Activated CD4-positive, alpha-beta T cell treated with anti-CD3 and anti-CD28 coated beads, Interleukin-2, amount 10 ng/mL, durations not matched to agents 7 days and 5 days (primary cell): ENCODE measurements at regions not wholly inside any gene's neighbourhood (a gene's known extent, or its start where the extent isn't known, plus 50 kb on each side); places are given as distances from the start of the nearest gene placed in this dataset.

Experiments used
- CTCF ChIA-PET: fragments of 350-600 bp; sonication (Branson Sonifier 250); formaldehyde crosslinking; loops from one replicate; lab custom pipeline; 2021; ENCODE audit warnings: antibody characterized with exemption; lab: Charles Lee
- POLR2A ChIA-PET: fragments of 350-600 bp; sonication (Branson Sonifier 250); formaldehyde crosslinking; loops from one replicate; lab custom pipeline; 2021; ENCODE audit warnings: antibody characterized with exemption; lab: Charles Lee
- DNase-seq: peaks from one replicate; pipeline ENCODE4 v3.0.0-alpha.2; 2020
- H3K27ac Mint-ChIP-seq: one replicate; pipeline ENCODE4 v1.8.0; 2021; ENCODE audit warnings: mild to moderate bottlenecking, moderate library complexity, mixed read lengths
- H3K27me3 Mint-ChIP-seq: one replicate; pipeline ENCODE4 v1.8.0; 2021; ENCODE audit warnings: mixed read lengths
- H3K36me3 Mint-ChIP-seq: one replicate; pipeline ENCODE4 v1.8.0; 2021; ENCODE audit warnings: low read depth, mixed read lengths
- H3K4me1 Mint-ChIP-seq: one replicate; pipeline ENCODE4 v1.8.0; 2021; ENCODE audit warnings: mixed read lengths
- H3K4me3 Mint-ChIP-seq: one replicate; pipeline ENCODE4 v1.8.0; 2021; ENCODE audit warnings: mild to moderate bottlenecking, moderate library complexity, mixed read lengths
- H3K9me3 Mint-ChIP-seq: one replicate; pipeline ENCODE4 v1.8.0; 2021; ENCODE audit warnings: mixed read lengths

GRCh38 chr2:60098996-60099395, 454.5 kb downstream of the BCL11A start:
- H3K4me1 Mint-ChIP-seq: peaks cover 5% of the 10 kb centered on the region
- no peak overlapping the region for H3K27ac Mint-ChIP-seq
- H3K36me3 Mint-ChIP-seq: no peaks in the 10 kb centered on the region
- H3K9me3 Mint-ChIP-seq: peaks cover 4% of the 10 kb centered on the region
- CTCF ChIA-PET: no interaction called here
- H3K27me3 Mint-ChIP-seq: peaks cover 3% of the 10 kb centered on the region
- POLR2A ChIA-PET: no interaction called here
- no peak overlapping the region for H3K4me3 Mint-ChIP-seq
- DNase-seq: no peak

- Mint-ChIP-seq H3K27ac (no peak overlapping the region), H3K4me3 (no peak overlapping the region), H3K27me3 (no peaks in the 10 kb centered on the region), H3K9me3 (peaks cover 2% of the 10 kb centered on the region), H3K4me1 (peaks cover 5% of the 10 kb centered on the region), H3K36me3 (no peaks in the 10 kb centered on the region)
- ChIA-PET CTCF (no interaction called here), POLR2A (no interaction called here)
- DNase-seq: no peak
These were observed 456.2 kb downstream of the BCL11A start for GRCh38 chr2:60097298-60097697.

- Mint-ChIP-seq H3K9me3 (peaks cover 2% of the 10 kb centered on the region), H3K27me3 (no peaks in the 10 kb centered on the region), H3K27ac (no peak overlapping the region), H3K4me1 (peaks cover 5% of the 10 kb centered on the region), H3K4me3 (no peak overlapping the region), H3K36me3 (no peaks in the 10 kb centered on the region)
- DNase-seq: no peak
- POLR2A ChIA-PET: no interaction called here
- CTCF ChIA-PET: no interaction called here
These were observed 456.9 kb downstream of the BCL11A start for GRCh38 chr2:60096556-60096955.

- no peak overlapping the region for H3K4me3 Mint-ChIP-seq
- no peaks in the 10 kb centered on the region for H3K36me3 Mint-ChIP-seq
- peaks cover 5% of the 10 kb centered on the region for H3K4me1 Mint-ChIP-seq
- no peak overlapping the region for H3K27ac Mint-ChIP-seq
- DNase-seq: no peak
- CTCF ChIA-PET: no interaction called here
- H3K27me3 Mint-ChIP-seq: no peaks in the 10 kb centered on the region
- H3K9me3 Mint-ChIP-seq: peaks cover 2% of the 10 kb centered on the region
- POLR2A ChIA-PET: no interaction called here
These were observed 457.6 kb downstream of the BCL11A start for GRCh38 chr2:60095903-60096302.

- Mint-ChIP-seq H3K4me1 (peaks cover 1% of the 10 kb centered on the region), H3K27ac (no peak overlapping the region), H3K4me3 (no peak overlapping the region), H3K36me3 (no peaks in the 10 kb centered on the region), H3K9me3 (no peaks in the 10 kb centered on the region), H3K27me3 (no peaks in the 10 kb centered on the region)
- ChIA-PET CTCF (no interaction called here), POLR2A (no interaction called here)
- no peak for DNase-seq
These were observed 458.1 kb downstream of the BCL11A start for GRCh38 chr2:60095202-60095815.

GRCh38 chr2:60094450-60094929, 459.0 kb downstream of the BCL11A start:
- ChIA-PET POLR2A (no interaction called here), CTCF (no interaction called here)
- Mint-ChIP-seq H3K36me3 (no peaks in the 10 kb centered on the region), H3K27ac (no peak overlapping the region), H3K9me3 (no peaks in the 10 kb centered on the region), H3K27me3 (no peaks in the 10 kb centered on the region), H3K4me1 (no peaks in the 10 kb centered on the region), H3K4me3 (no peak overlapping the region)
- no peak for DNase-seq

- POLR2A ChIA-PET: no interaction called here
- CTCF ChIA-PET: no interaction called here
- Mint-ChIP-seq H3K27me3 (no peaks in the 10 kb centered on the region), H3K27ac (no peak overlapping the region), H3K9me3 (no peaks in the 10 kb centered on the region), H3K4me3 (no peak overlapping the region), H3K36me3 (no peaks in the 10 kb centered on the region), H3K4me1 (no peaks in the 10 kb centered on the region)
- no peak for DNase-seq
These were observed 460.7 kb downstream of the BCL11A start for GRCh38 chr2:60092781-60093180.

- no peak overlapping the region for H3K27ac Mint-ChIP-seq
- no peak for DNase-seq
- no peaks in the 10 kb centered on the region for H3K36me3 Mint-ChIP-seq
- no peaks in the 10 kb centered on the region for H3K27me3 Mint-ChIP-seq
- POLR2A ChIA-PET: no interaction called here
- no peaks in the 10 kb centered on the region for H3K4me1 Mint-ChIP-seq
- CTCF ChIA-PET: no interaction called here
- no peaks in the 10 kb centered on the region for H3K9me3 Mint-ChIP-seq
- no peak overlapping the region for H3K4me3 Mint-ChIP-seq
These were observed 461.6 kb downstream of the BCL11A start for GRCh38 chr2:60091894-60092293.

GRCh38 chr2:60091266-60091665, 462.2 kb downstream of the BCL11A start:
- Mint-ChIP-seq H3K27ac (no peak overlapping the region), H3K4me3 (no peak overlapping the region), H3K4me1 (no peaks in the 10 kb centered on the region), H3K36me3 (no peaks in the 10 kb centered on the region), H3K9me3 (no peaks in the 10 kb centered on the region), H3K27me3 (no peaks in the 10 kb centered on the region)
- ChIA-PET POLR2A (no interaction called here), CTCF (no interaction called here)
- no peak for DNase-seq

- no peak overlapping the region for H3K4me3 Mint-ChIP-seq
- no peaks in the 10 kb centered on the region for H3K36me3 Mint-ChIP-seq
- CTCF ChIA-PET: no interaction called here
- H3K27me3 Mint-ChIP-seq: no peaks in the 10 kb centered on the region
- no peak overlapping the region for H3K27ac Mint-ChIP-seq
- peaks cover 4% of the 10 kb centered on the region for H3K9me3 Mint-ChIP-seq
- no peaks in the 10 kb centered on the region for H3K4me1 Mint-ChIP-seq
- POLR2A ChIA-PET: no interaction called here
- no peak for DNase-seq
These were observed 473.9 kb downstream of the BCL11A start for GRCh38 chr2:60079562-60079961.

- H3K4me3 Mint-ChIP-seq: no peak overlapping the region
- H3K9me3 Mint-ChIP-seq: no peaks in the 10 kb centered on the region
- ChIA-PET CTCF (no interaction called here), POLR2A (no interaction called here)
- no peak for DNase-seq
- no peak overlapping the region for H3K27ac Mint-ChIP-seq
- no peaks in the 10 kb centered on the region for H3K36me3 Mint-ChIP-seq
- no peaks in the 10 kb centered on the region for H3K27me3 Mint-ChIP-seq
- no peaks in the 10 kb centered on the region for H3K4me1 Mint-ChIP-seq
These were observed 478.4 kb downstream of the BCL11A start for GRCh38 chr2:60075048-60075447.

GRCh38 chr2:60073201-60073600, 480.3 kb downstream of the BCL11A start:
- Mint-ChIP-seq H3K36me3 (no peaks in the 10 kb centered on the region), H3K27me3 (no peaks in the 10 kb centered on the region), H3K9me3 (no peaks in the 10 kb centered on the region), H3K4me3 (no peak overlapping the region), H3K4me1 (no peaks in the 10 kb centered on the region), H3K27ac (no peak overlapping the region)
- POLR2A ChIA-PET: no interaction called here
- CTCF ChIA-PET: no interaction called here
- DNase-seq: no peak

- no peaks in the 10 kb centered on the region for H3K27me3 Mint-ChIP-seq
- ChIA-PET CTCF (no interaction called here), POLR2A (no interaction called here)
- no peaks in the 10 kb centered on the region for H3K9me3 Mint-ChIP-seq
- no peak for DNase-seq
- H3K4me1 Mint-ChIP-seq: no peaks in the 10 kb centered on the region
- no peak overlapping the region for H3K27ac Mint-ChIP-seq
- no peaks in the 10 kb centered on the region for H3K36me3 Mint-ChIP-seq
- no peak overlapping the region for H3K4me3 Mint-ChIP-seq
These were observed 480.8 kb downstream of the BCL11A start for GRCh38 chr2:60072609-60073008.

- Mint-ChIP-seq H3K4me1 (no peaks in the 10 kb centered on the region), H3K9me3 (no peaks in the 10 kb centered on the region), H3K27me3 (no peaks in the 10 kb centered on the region), H3K27ac (no peak overlapping the region), H3K36me3 (no peaks in the 10 kb centered on the region), H3K4me3 (no peak overlapping the region)
- ChIA-PET POLR2A (no interaction called here), CTCF (no interaction called here)
- DNase-seq: no peak
These were observed 482.0 kb downstream of the BCL11A start for GRCh38 chr2:60071490-60071831.
